CD4-positive, CD25-positive, alpha-beta regulatory T cell (primary cell): ENCODE measurements at regions not wholly inside any gene's neighbourhood (a gene's known extent, or its start where the extent isn't known, plus 50 kb on each side); places are given as distances from the start of the nearest gene placed in this dataset.

Experiments
- ATAC-seq, 2 donors: fragments of 150-1000 bp; cut with Tn5 transposase; one replicate each; pipeline ENCODE4 v1.10.0; 2021; ENCODE audit warnings: low read depth in 2 of 2, moderate number of reproducible peaks in 2 of 2, moderate library complexity in 1 of 2
- DNase-seq, 3 donors: peaks; one replicate each; pipeline versions ENCODE4 v3.0.0 to v3.0.0-alpha.2; 2012 to 2022; ENCODE audit warnings: mixed read lengths in 1 of 3
- H3K27ac ChIP-seq: one replicate; pipeline ENCODE4 v1.7.0; 2013; ENCODE audit warnings: mild to moderate bottlenecking, low read length; ENCODE audit not compliant: insufficient read depth, poor library complexity, severe bottlenecking
- H3K27me3 ChIP-seq: one replicate; pipeline ENCODE4 v1.7.0; 2013; ENCODE audit warnings: low read length; ENCODE audit not compliant: control insufficient read depth, insufficient read depth
- H3K36me3 ChIP-seq: one replicate; pipeline ENCODE4 v1.7.0; 2013; ENCODE audit warnings: mild to moderate bottlenecking, low read length, moderate library complexity; ENCODE audit not compliant: control insufficient read depth, insufficient read depth
- H3K4me1 ChIP-seq: 2 replicates; pipeline ENCODE4 v1.7.0; 2013; ENCODE audit warnings: mild to moderate bottlenecking, low read length; ENCODE audit not compliant: insufficient read depth, control insufficient read depth, poor library complexity, severe bottlenecking
- H3K4me3 ChIP-seq: one replicate; pipeline ENCODE4 v1.7.0; 2013; ENCODE audit warnings: low read depth, mild to moderate bottlenecking, low read length, moderate library complexity
- H3K9me3 ChIP-seq, 2 experiments: 1 replicate in 1 of 2; 2 replicates in 1 of 2; pipeline ENCODE4 v1.7.0; 2013; ENCODE audit warnings: low read length in 2 of 2, mild to moderate bottlenecking in 1 of 2, moderate library complexity in 1 of 2; ENCODE audit not compliant: control insufficient read depth in 2 of 2
- H3K27ac Mint-ChIP-seq, 3 donors: one replicate each; pipeline ENCODE4 v1.8.0; 2020 to 2022; ENCODE audit warnings: mild to moderate bottlenecking in 3 of 3, mixed read lengths in 3 of 3, moderate library complexity in 2 of 3
- H3K27me3 Mint-ChIP-seq: one replicate; pipeline ENCODE4 v1.8.0; 2022; ENCODE audit warnings: mild to moderate bottlenecking, mixed read lengths
- H3K36me3 Mint-ChIP-seq: one replicate; pipeline ENCODE4 v1.8.0; 2020; ENCODE audit warnings: mixed read lengths
- H3K4me1 Mint-ChIP-seq, 4 donors: one replicate each; pipeline ENCODE4 v1.8.0; 2020 to 2022; ENCODE audit warnings: mixed read lengths in 4 of 4, mild to moderate bottlenecking in 1 of 4
- H3K4me3 Mint-ChIP-seq, 4 donors: one replicate each; pipeline ENCODE4 v1.8.0; 2020 to 2022; ENCODE audit warnings: mild to moderate bottlenecking in 4 of 4, mixed read lengths in 4 of 4, moderate library complexity in 3 of 4
- H3K9me3 Mint-ChIP-seq, 7 donors: one replicate each; pipeline ENCODE4 v1.8.0; 2020 to 2022; ENCODE audit warnings: mixed read lengths in 7 of 7, mild to moderate bottlenecking in 3 of 7, moderate library complexity in 2 of 7

DNA sequence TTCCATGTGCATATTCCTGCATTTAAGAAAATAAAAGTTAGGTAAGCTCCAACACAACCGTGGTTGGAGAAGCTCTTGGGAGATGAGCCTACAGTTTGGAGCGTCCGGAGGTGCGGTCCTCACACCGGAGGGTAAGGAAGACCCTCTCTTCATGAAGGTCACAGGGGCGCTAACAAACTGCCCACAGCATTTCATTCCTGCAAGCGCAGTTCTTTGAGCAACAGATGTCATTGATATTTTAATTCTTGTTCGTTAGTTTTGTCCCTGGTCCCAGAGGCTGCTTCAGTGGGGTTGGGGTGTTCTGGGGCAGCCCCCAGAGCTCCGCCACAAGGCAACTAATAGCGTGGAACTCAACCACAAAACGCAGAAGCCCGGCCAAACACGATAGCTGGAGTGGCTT lies 376.2 kb downstream of the IRX2 start:
- no peak for DNase-seq
- Histone ChIP-seq H3K9me3 (no peaks in the 10 kb centered on the region), H3K36me3 (no peaks in the 10 kb centered on the region), H3K4me1 (no peaks in the 10 kb centered on the region), H3K4me3 (no peak overlapping the region), H3K27me3 (no peaks in the 10 kb centered on the region), H3K27ac (no peak overlapping the region)
- Mint-ChIP-seq H3K27me3 (no peaks in the 10 kb centered on the region), H3K4me3 (no peak overlapping the region), H3K9me3 (peaks cover 0 to 8% (median 3%) of the 10 kb centered on the region in 7 donors), H3K4me1 (no peaks in the 10 kb centered on the region), H3K36me3 (peaks cover 3% of the 10 kb centered on the region), H3K27ac (no peak overlapping the region)
- no peak for ATAC-seq

DNA sequence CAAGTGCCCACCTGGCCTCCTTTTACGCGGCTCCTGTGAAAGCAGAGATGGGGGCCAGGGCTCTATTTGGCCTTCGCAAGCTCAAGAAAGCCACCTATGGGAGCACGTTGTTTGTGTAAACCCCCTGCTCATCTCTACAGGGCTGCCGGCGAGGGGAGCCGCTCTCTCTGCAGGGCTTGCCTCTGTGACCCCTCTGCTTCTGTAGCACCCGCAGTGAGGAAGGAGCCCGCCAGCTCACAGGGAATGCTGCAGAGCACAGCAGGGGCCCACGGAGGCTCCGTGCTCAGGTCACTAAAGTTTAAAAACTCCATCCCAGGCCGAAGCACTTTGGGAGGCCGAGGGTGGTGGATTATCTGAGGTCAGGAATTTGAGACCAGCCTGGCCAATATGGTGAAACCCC lies 376.8 kb downstream of the IRX2 start:
- no peaks in the 10 kb centered on the region for H3K9me3 ChIP-seq
- H3K36me3 Mint-ChIP-seq: peaks cover 3% of the 10 kb centered on the region
- no peak overlapping the region for H3K27ac ChIP-seq
- no peak overlapping the region for H3K27ac Mint-ChIP-seq
- H3K4me3 ChIP-seq: no peak overlapping the region
- no peaks in the 10 kb centered on the region for H3K27me3 ChIP-seq
- no peak for DNase-seq
- no peaks in the 10 kb centered on the region for H3K4me1 ChIP-seq
- no peak overlapping the region for H3K4me3 Mint-ChIP-seq
- no peaks in the 10 kb centered on the region for H3K4me1 Mint-ChIP-seq
- H3K36me3 ChIP-seq: no peaks in the 10 kb centered on the region
- H3K9me3 Mint-ChIP-seq: peaks cover 0 to 8% (median 5%) of the 10 kb centered on the region in 7 donors
- no peaks in the 10 kb centered on the region for H3K27me3 Mint-ChIP-seq
- ATAC-seq: no peak

DNA sequence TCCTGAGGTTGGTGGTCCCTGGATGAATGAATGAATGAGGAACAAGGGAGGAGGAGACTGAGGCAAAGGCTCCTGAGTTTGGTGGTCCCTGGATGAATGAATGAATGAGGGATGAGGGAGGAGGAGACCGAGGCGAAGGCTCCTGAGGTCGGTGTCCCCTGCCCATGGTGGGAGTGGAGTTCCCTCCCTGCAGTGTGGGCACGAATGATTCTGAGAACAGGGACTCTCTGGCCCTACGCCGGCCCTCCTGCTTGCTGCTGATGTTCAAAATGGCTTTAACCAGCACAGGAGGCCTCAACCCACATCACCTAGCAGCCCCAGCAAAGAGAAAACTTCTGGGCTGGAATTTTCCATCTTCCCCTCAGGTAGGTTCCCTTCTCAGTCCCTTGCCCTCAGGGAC lies 377.8 kb downstream of the IRX2 start:
- Histone ChIP-seq H3K9me3 (no peaks in the 10 kb centered on the region), H3K4me3 (no peak overlapping the region), H3K4me1 (no peaks in the 10 kb centered on the region), H3K27me3 (no peaks in the 10 kb centered on the region), H3K27ac (no peak overlapping the region), H3K36me3 (no peaks in the 10 kb centered on the region)
- peaks cover 0 to 8% (median 4%) of the 10 kb centered on the region in 7 donors for H3K9me3 Mint-ChIP-seq
- H3K4me3 Mint-ChIP-seq: no peak overlapping the region
- DNase-seq: no peak
- H3K4me1 Mint-ChIP-seq: no peaks in the 10 kb centered on the region
- H3K27ac Mint-ChIP-seq: no peak overlapping the region
- no peaks in the 10 kb centered on the region for H3K27me3 Mint-ChIP-seq
- H3K36me3 Mint-ChIP-seq: peaks cover 3% of the 10 kb centered on the region
- no peak for ATAC-seq

DNA sequence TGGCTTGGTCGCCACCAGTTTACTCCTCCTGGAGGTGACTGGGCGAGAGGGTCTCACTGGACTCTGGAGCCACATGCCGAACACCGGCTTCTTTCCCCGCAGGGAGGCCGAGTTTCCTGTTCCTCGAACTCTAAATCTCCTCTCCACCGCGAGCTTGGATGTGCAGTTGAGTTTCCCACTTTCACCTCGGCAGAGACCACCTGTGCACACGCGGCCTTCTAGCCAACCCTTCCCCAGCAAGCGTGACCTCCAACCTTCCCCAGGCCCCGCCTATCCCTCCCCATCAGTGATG lies 380.1 kb downstream of the IRX2 start:
- H3K4me1 Mint-ChIP-seq: no peaks in the 10 kb centered on the region
- H3K27ac Mint-ChIP-seq: no peak overlapping the region
- Histone ChIP-seq H3K27ac (no peak overlapping the region), H3K27me3 (no peaks in the 10 kb centered on the region), H3K4me1 (no peaks in the 10 kb centered on the region), H3K4me3 (no peak overlapping the region), H3K9me3 (no peaks in the 10 kb centered on the region), H3K36me3 (no peaks in the 10 kb centered on the region)
- no peaks in the 10 kb centered on the region for H3K27me3 Mint-ChIP-seq
- DNase-seq (no peak), ATAC-seq (no peak)
- H3K9me3 Mint-ChIP-seq: peaks cover 0 to 13% (median 4%) of the 10 kb centered on the region in 7 donors
- H3K36me3 Mint-ChIP-seq: peaks cover 3% of the 10 kb centered on the region
- H3K4me3 Mint-ChIP-seq: no peak overlapping the region

DNA sequence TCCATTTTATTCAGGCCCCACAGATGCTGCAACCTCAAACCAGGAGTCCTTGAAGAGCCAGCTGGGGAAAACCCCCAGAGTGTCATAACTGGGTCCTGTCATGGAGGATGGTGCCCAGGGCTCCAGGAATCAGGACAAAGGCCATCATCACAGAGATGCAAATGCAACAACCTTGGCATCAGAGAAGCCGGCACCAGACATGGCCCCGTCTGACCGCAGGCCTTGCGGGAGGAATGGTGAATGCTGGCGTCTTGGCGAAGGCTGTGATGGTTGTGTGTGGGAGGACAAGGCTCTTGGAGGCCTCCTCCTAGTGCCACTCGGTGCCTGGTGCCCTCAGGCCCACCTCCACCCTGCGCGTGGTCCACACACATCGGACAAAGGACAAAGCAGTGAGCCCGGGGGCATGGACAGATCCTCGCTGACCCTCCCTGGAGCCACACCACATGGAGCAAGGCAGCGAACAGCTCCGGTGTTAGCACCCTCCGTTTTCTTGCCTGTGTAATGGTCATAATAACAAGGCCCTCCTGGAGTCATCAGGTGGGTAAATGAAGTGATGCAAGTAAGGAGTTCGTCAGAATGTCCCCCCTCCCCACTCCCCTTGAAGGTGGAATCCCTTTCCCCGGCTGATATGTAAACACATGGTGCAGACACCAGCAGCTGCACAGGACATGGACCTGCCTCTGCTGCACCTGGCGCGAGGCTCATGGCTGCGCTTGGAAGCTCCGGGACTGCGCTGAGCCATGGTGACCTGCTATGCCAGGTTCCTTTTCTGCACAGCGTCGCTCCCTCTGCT lies 380.7 kb downstream of the IRX2 start:
- H3K9me3 Mint-ChIP-seq: peaks cover 0 to 13% (median 4%) of the 10 kb centered on the region in 7 donors
- Histone ChIP-seq H3K36me3 (no peaks in the 10 kb centered on the region), H3K4me3 (no peak overlapping the region), H3K4me1 (no peaks in the 10 kb centered on the region), H3K27ac (no peak overlapping the region), H3K9me3 (no peaks in the 10 kb centered on the region), H3K27me3 (no peaks in the 10 kb centered on the region)
- H3K27ac Mint-ChIP-seq: no peak overlapping the region
- no peak overlapping the region for H3K4me3 Mint-ChIP-seq
- no peaks in the 10 kb centered on the region for H3K4me1 Mint-ChIP-seq
- H3K27me3 Mint-ChIP-seq: no peaks in the 10 kb centered on the region
- no peak for DNase-seq
- ATAC-seq: no peak
- H3K36me3 Mint-ChIP-seq: peaks cover 3% of the 10 kb centered on the region

DNA sequence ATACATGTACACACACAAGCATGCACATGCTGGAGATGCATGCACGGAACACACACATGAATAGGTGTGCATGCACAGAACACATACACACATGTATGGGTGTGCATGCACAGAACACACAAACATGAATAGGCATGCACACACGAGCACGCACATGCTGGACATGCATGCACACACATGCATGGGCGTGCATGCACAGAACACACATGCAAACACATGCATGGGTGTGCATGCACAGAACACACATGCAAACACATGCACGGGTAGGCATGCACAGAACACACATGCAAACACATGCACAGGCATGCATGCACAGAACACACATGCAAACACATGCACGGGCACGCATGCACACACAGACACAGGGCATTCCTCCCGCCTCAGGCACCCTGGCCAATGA lies 382.3 kb downstream of the IRX2 start:
- no peaks in the 10 kb centered on the region for H3K36me3 ChIP-seq
- Mint-ChIP-seq H3K4me3 (no peak overlapping the region), H3K27ac (no peak overlapping the region), H3K9me3 (peaks cover 0 to 13% (median 4%) of the 10 kb centered on the region in 7 donors), H3K36me3 (peaks cover 3% of the 10 kb centered on the region), H3K27me3 (no peaks in the 10 kb centered on the region), H3K4me1 (no peaks in the 10 kb centered on the region)
- H3K4me1 ChIP-seq: no peaks in the 10 kb centered on the region
- peaks cover 0 to 5% of the 10 kb centered on the region in 2 experiments for H3K9me3 ChIP-seq
- ATAC-seq: no peak
- DNase-seq: no peak
- H3K27me3 ChIP-seq: no peaks in the 10 kb centered on the region
- no peak overlapping the region for H3K27ac ChIP-seq
- H3K4me3 ChIP-seq: no peak overlapping the region

DNA sequence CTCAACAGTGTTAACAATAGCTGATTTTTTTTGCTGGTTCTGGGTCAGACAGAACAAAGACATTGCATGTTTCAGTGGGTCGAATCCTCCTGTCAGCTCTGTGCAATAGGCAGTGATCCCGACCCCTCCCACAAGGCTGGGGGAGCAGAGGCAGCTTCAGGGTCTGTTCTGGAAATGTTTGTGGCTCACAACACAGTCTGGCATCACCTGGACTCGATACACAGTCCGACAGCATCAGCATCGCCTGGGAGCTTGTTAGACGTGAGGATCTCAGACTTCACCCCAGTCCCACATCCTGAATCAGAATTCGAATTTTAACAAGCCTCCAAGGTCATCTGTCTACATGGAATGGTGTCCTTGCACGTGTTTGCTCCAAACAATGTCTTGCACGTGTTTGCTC lies 384.7 kb downstream of the IRX2 start:
- no peaks in the 10 kb centered on the region for H3K4me1 ChIP-seq
- H3K9me3 ChIP-seq: peaks cover 0 to 5% of the 10 kb centered on the region in 2 experiments
- Mint-ChIP-seq H3K9me3 (peaks cover 0 to 13% (median 4%) of the 10 kb centered on the region in 7 donors), H3K27me3 (no peaks in the 10 kb centered on the region), H3K27ac (no peak overlapping the region), H3K4me1 (no peaks in the 10 kb centered on the region), H3K36me3 (no peaks in the 10 kb centered on the region), H3K4me3 (no peak overlapping the region)
- ATAC-seq (no peak), DNase-seq (no peak)
- no peaks in the 10 kb centered on the region for H3K27me3 ChIP-seq
- H3K4me3 ChIP-seq: no peak overlapping the region
- no peak overlapping the region for H3K27ac ChIP-seq
- no peaks in the 10 kb centered on the region for H3K36me3 ChIP-seq

DNA sequence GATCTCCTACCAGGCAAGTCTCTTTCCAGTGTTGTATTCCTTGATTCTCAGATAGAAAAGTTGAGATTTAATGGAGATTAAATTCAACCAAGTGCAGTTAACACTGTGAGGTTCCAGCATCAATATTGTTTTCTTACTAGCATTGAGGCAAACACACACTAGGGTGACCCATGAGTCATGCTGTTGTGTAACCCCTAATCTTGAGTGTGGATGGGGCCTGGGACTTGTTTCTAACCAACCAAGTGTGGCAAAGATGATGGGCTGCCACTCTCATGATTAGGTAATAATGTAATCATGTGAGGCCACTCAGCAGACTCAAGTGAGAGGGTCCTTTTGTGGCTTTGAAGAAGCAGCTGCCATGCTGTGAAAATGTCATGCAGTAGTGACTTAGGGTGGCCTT lies 394.2 kb downstream of the IRX2 start:
- H3K9me3 ChIP-seq: no peaks in the 10 kb centered on the region
- Mint-ChIP-seq H3K4me3 (no peak overlapping the region), H3K27me3 (no peaks in the 10 kb centered on the region), H3K9me3 (peaks cover 0 to 6% (median 0%) of the 10 kb centered on the region in 7 donors), H3K27ac (no peak overlapping the region), H3K36me3 (no peaks in the 10 kb centered on the region), H3K4me1 (no peaks in the 10 kb centered on the region)
- DNase-seq: no peak
- H3K27ac ChIP-seq: no peak overlapping the region
- no peaks in the 10 kb centered on the region for H3K27me3 ChIP-seq
- no peak overlapping the region for H3K4me3 ChIP-seq
- no peak for ATAC-seq
- no peaks in the 10 kb centered on the region for H3K36me3 ChIP-seq
- H3K4me1 ChIP-seq: no peaks in the 10 kb centered on the region
